Keratinocyte (primary cell): ENCODE measurements at regions not wholly inside any gene's neighbourhood (a gene's known extent, or its start where the extent isn't known, plus 50 kb on each side); places are given as distances from the start of the nearest gene placed in this dataset.
"Not testable (repeated sequence)": the region's sequence is repeated elsewhere in the genome, so short reads cannot be mapped to it uniquely, and the experiment has no call there.

Experiments
- DNase-seq: peaks from one replicate; pipeline ENCODE4 v3.0.0-alpha.2; 2011; ENCODE audit warnings: low read depth, missing footprints, low spot score
- FAIRE-seq: peaks from 2 replicates; lab custom pipeline; 2011; peaks lifted over from hg19 to GRCh38; lab: Jason Lieb, UNC
- H2AFZ ChIP-seq: 2 replicates; pipeline ENCODE4 v1.6.0; 2012; ENCODE audit warnings: low read length, control low read depth, inconsistent platforms; ENCODE audit not compliant: control insufficient read depth
- H3K27ac ChIP-seq: 2 replicates; pipeline ENCODE4 v1.5.1; 2011; ENCODE audit warnings: low read length; ENCODE audit not compliant: control insufficient read depth, insufficient read depth
- H3K27me3 ChIP-seq: 3 replicates; pipeline ENCODE4 v1.6.0; 2011; ENCODE audit warnings: low read length; ENCODE audit not compliant: control insufficient read depth, insufficient read depth; ENCODE audit errors: extremely low read depth
- H3K36me3 ChIP-seq, 2 experiments: 2 replicates in 1 of 2; 3 replicates in 1 of 2; pipeline ENCODE4 v1.5.1; 2011; ENCODE audit warnings: low read length in 2 of 2, mild to moderate bottlenecking in 1 of 2; ENCODE audit not compliant: control insufficient read depth in 2 of 2, insufficient read depth in 2 of 2; ENCODE audit errors: extremely low read depth in 1 of 2
- H3K4me1 ChIP-seq: 3 replicates; pipeline ENCODE4 v1.5.1; 2011; ENCODE audit warnings: low read length; ENCODE audit not compliant: control insufficient read depth, insufficient read depth; ENCODE audit errors: extremely low read depth
- H3K4me2 ChIP-seq: 3 replicates; pipeline ENCODE4 v1.6.0; 2011; ENCODE audit warnings: low read depth, low read length; ENCODE audit not compliant: control insufficient read depth, insufficient read depth; ENCODE audit errors: extremely low read depth
- H3K4me3 ChIP-seq, 3 experiments: fragments of 200-600 bp in 1 of 3; sonication (generic) in 1 of 3; 2 replicates in 2 of 3; 3 replicates in 1 of 3; pipeline ENCODE4 v1.5.1; 2011 to 2016; ENCODE audit warnings: low read length in 3 of 3, mild to moderate bottlenecking in 3 of 3, control low read depth in 2 of 3, inconsistent platforms in 1 of 3, low read depth in 1 of 3, mixed read lengths in 1 of 3, mixed run types in 1 of 3, moderate library complexity in 1 of 3; ENCODE audit not compliant: control insufficient read depth in 2 of 3, insufficient read depth in 2 of 3; ENCODE audit errors: extremely low read depth in 1 of 3
- H3K79me2 ChIP-seq: 2 replicates; pipeline ENCODE4 v1.6.0; 2012; ENCODE audit warnings: low read length; ENCODE audit not compliant: control insufficient read depth, insufficient read depth
- H3K9ac ChIP-seq: 3 replicates; pipeline ENCODE4 v1.6.0; 2011; ENCODE audit warnings: low read length; ENCODE audit not compliant: control insufficient read depth, insufficient read depth; ENCODE audit errors: extremely low read depth
- H3K9me1 ChIP-seq: 3 replicates; pipeline ENCODE4 v1.6.0; 2011; ENCODE audit warnings: low read length; ENCODE audit not compliant: control insufficient read depth, insufficient read depth; ENCODE audit errors: extremely low read depth
- H3K9me3 ChIP-seq: 2 replicates; pipeline ENCODE4 v1.5.1; 2012; ENCODE audit warnings: low read depth, low read length; ENCODE audit not compliant: control insufficient read depth
- H4K20me1 ChIP-seq: 3 replicates; pipeline ENCODE4 v1.6.0; 2011; ENCODE audit warnings: low read length; ENCODE audit not compliant: control insufficient read depth, insufficient read depth; ENCODE audit errors: extremely low read depth
- CTCF ChIP-seq, 3 experiments: IDR thresholded peaks in 1 of 3; conservative IDR thresholded peaks in 1 of 3; optimal IDR thresholded peaks in 1 of 3; 2 replicates in 2 of 3; 3 replicates in 1 of 3; pipeline versions ENCODE3 to v1.5.1; 2011; ENCODE audit warnings: low read length in 3 of 3, mild to moderate bottlenecking in 3 of 3, moderate library complexity in 2 of 3, control low read depth in 1 of 3, inconsistent platforms in 1 of 3; ENCODE audit not compliant: insufficient read depth in 2 of 3; ENCODE audit errors: extremely low read depth in 1 of 3
- EZH2 ChIP-seq: IDR thresholded peaks from one replicate; pipeline ENCODE4 v1.6.1; 2012; ENCODE audit warnings: inconsistent platforms, mild to moderate bottlenecking, low read length, moderate library complexity
- dilution Hi-C: fragments of 300-500 bp; cut with MboI; formaldehyde crosslinking; loops from one replicate; pipeline ENCODE4 v1.7.0; 2020; ENCODE audit warnings: low sequenced_read_pairs; ENCODE audit not compliant: extremely low pct_ligation_motif_present

- Histone ChIP-seq H3K4me3 (no peak overlapping the region), H3K27me3 (no peaks in the 10 kb centered on the region), H3K79me2 (no peaks in the 10 kb centered on the region), H3K36me3 (no peaks in the 10 kb centered on the region), H3K9me1 (no peaks in the 10 kb centered on the region), H3K27ac (no peak overlapping the region), H3K9ac (no peak overlapping the region), H3K4me2 (no peak overlapping the region), H2AFZ (no peak overlapping the region), H3K4me1 (no peaks in the 10 kb centered on the region), H3K9me3 (no peaks in the 10 kb centered on the region), H4K20me1 (no peaks in the 10 kb centered on the region)
- dilution Hi-C loops = no loop called here
- no peak for DNase-seq
- FAIRE-seq = no peak
- TF ChIP-seq EZH2 (no peak), CTCF (optimal IDR thresholded peaks at IDR 0.05 in 1 of 3, IDR thresholded peaks at IDR 0.05 in 1 of 3, conservative IDR thresholded peaks at IDR 0.05 in 1 of 3; ENCODE audit: extremely low read depth in 1 of 3, insufficient read depth in 2 of 3, low read length in 3 of 3) (no peak)
These were observed 78.4 kb downstream of the NAPG start for GRCh38 chr18:10604182-10604581.

DNA sequence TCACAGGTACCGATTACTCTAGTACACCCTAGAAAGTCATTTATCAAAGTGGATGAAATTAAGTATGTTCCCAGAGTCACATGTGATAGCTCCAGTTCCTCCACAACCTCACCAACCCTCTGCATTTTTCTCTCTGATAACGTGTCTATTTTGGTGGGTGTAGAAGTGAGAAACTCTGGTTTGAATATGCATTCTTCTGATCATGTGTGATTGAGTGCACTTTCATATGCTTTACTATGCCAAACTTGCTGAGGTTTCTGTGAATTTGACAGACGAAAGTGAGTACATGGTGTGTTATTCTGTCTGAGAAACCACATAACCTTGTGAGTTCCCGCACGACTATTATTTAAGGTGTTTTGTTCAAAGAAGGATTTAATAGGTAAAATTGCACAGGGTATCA, 81.1 kb downstream of the NAPG start:
- dilution Hi-C loops, H4K20me1 ChIP-seq, H3K9me1 ChIP-seq, H3K27ac ChIP-seq, H3K36me3 ChIP-seq, H3K4me2 ChIP-seq, DNase-seq, H3K4me1 ChIP-seq, H3K9me3 ChIP-seq, H2AFZ ChIP-seq, H3K9ac ChIP-seq, H3K27me3 ChIP-seq, H3K79me2 ChIP-seq, H3K4me3 ChIP-seq, FAIRE-seq: not testable (repeated sequence)

GRCh38 chr18:10607332-10608248, 81.8 kb downstream of the NAPG start:
- H4K20me1 ChIP-seq, dilution Hi-C loops, H3K36me3 ChIP-seq, H3K4me1 ChIP-seq, DNase-seq, H3K9ac ChIP-seq, H3K9me3 ChIP-seq, H3K27ac ChIP-seq, H3K27me3 ChIP-seq, H3K4me2 ChIP-seq, H3K4me3 ChIP-seq, H3K79me2 ChIP-seq, H3K9me1 ChIP-seq, H2AFZ ChIP-seq, FAIRE-seq: not testable (repeated sequence)

DNA sequence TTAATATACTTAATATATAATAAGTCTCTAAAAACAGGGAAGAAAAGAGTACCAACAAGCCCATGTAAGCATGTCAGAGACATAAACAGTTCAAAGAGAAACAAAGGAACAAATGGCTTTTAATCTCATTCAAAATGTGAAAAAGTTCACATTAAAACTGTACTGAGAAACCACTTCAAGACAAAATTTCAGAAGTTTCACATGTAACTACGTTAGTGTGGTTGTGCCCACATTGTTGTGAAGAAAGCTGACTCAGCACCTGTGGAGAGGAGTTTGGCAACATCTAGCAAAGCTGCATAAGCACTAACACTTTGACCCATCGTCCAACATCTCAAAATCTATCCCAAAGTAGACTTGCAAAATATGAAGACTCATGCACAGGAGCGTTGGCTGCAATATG, 82.6 kb downstream of the NAPG start:
- H3K36me3 ChIP-seq, H3K27ac ChIP-seq, DNase-seq, H3K79me2 ChIP-seq, H3K4me1 ChIP-seq, H3K9me1 ChIP-seq, H3K9ac ChIP-seq, H2AFZ ChIP-seq, H3K4me2 ChIP-seq, H3K4me3 ChIP-seq, H4K20me1 ChIP-seq, FAIRE-seq, H3K27me3 ChIP-seq, H3K9me3 ChIP-seq, dilution Hi-C loops: not testable (repeated sequence)
